ENCODE measurements at regions not wholly inside any gene's neighbourhood (a gene's known extent, or its start where the extent isn't known, plus 50 kb on each side); places are given as distances from the start of the nearest gene placed in this dataset.

DNA sequence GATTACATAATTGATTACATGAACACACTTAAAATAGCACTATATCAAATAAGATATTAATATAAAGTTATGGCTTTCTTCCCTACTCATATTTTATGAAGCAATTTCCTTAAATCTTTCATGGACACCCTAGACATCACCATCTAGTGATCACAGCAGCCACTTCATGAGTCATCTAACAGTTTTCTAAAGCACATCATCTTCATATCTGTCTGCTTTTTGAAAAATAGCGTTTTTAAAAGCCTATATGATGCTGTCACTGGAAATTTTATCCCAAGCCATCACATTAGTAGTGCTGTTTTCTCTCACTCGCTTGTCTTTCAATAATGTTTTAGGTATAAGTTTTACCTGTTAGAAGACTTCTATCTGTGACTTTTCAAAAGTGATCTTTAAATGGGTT is 326.1 kb downstream of the SLITRK6 start:
- ATAC-seq (ENCODE audit: low read depth), result no peak
- POLR2A ChIA-PET, result no interaction called here

DNA sequence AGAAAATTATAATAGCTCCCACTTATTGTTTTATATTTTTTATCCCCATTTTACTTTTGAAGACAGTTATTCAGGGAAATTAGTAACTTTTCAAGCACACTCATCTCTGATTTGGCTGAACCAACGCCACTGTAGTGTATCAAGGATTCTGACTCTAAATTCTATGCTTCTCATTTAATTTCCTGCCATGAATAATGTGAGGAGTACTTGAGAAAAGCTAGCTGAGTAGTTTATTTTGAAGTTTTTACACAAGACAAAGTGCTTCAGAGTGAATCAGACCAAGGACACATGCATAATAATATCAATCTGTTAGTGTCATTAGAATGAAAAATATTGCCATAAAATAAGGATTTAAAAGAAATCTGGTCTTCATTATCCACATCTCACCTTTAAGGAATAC is 329.9 kb downstream of the SLITRK6 start:
- POLR2A ChIA-PET, result no interaction called here
- CTCF ChIA-PET, result no interaction called here
- Mint-ChIP-seq H3K27ac (no peak overlapping the region), H3K36me3 (ENCODE audit: low read depth) (no peaks in the 10 kb centered on the region), H3K9me3 (peaks cover 6% of the 10 kb centered on the region), H3K4me1 (no peaks in the 10 kb centered on the region), H3K27me3 (no peaks in the 10 kb centered on the region), H3K4me3 (no peak overlapping the region)
- DNase-seq (no peak), ATAC-seq (ENCODE audit: low read depth) (no peak)
- intact Hi-C loops (cut with micrococcal nuclease), result no loop called here
- TF ChIP-seq, protein P1, sequence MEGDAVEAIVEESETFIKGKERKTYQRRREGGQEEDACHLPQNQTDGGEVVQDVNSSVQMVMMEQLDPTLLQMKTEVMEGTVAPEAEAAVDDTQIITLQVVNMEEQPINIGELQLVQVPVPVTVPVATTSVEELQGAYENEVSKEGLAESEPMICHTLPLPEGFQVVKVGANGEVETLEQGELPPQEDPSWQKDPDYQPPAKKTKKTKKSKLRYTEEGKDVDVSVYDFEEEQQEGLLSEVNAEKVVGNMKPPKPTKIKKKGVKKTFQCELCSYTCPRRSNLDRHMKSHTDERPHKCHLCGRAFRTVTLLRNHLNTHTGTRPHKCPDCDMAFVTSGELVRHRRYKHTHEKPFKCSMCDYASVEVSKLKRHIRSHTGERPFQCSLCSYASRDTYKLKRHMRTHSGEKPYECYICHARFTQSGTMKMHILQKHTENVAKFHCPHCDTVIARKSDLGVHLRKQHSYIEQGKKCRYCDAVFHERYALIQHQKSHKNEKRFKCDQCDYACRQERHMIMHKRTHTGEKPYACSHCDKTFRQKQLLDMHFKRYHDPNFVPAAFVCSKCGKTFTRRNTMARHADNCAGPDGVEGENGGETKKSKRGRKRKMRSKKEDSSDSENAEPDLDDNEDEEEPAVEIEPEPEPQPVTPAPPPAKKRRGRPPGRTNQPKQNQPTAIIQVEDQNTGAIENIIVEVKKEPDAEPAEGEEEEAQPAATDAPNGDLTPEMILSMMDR (IDR thresholded peaks at IDR 0.05), result no peak

More for the DNA sequence above, 326.1 kb downstream of the SLITRK6 start:
- Mint-ChIP-seq H3K27ac (no peak overlapping the region), H3K9me3 (peaks cover 10% of the 10 kb centered on the region), H3K36me3 (ENCODE audit: low read depth) (no peaks in the 10 kb centered on the region), H3K27me3 (no peaks in the 10 kb centered on the region), H3K4me3 (no peak overlapping the region), H3K4me1 (no peaks in the 10 kb centered on the region)
- DNase-seq, result no peak
- TF ChIP-seq, protein P1 (IDR thresholded peaks at IDR 0.05), result no peak
- CTCF ChIA-PET, result no interaction called here
- intact Hi-C loops (cut with micrococcal nuclease), result no loop called here

DNA sequence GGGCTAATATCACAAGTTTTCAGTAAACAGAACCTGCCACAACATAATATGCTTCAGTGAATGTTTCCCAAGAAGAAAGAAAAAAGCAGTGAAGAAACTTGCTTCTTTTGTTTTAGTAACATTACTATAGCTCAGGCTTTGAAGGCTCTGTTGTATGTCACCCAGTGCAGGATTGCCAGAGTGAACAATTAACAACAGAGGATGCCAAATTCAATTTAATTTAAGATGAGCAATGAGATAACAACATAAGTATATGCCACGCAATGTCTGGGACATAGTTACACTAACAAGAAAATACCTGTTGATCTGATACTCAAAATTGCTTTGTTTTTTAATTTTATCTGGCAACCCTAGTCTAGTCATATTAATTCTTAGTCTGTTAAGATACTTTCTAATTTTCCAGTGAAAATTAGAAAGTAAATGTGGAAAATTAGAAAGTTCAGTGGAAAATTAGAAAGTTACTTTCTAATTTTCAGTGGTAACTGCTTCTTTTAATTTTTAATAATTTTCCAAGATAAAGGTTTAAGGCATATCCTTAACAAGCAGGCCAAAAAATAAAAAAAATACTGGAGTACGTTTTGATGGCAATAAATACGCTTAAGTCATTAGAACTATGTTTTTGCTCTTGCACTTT is 336.3 kb downstream of the SLITRK6 start:
- peaks cover 3% of the 10 kb centered on the region for H3K9me3 Mint-ChIP-seq
- no peaks in the 10 kb centered on the region for H3K36me3 Mint-ChIP-seq (ENCODE audit: low read depth)
- no peaks in the 10 kb centered on the region for H3K27me3 Mint-ChIP-seq
- no peak overlapping the region for H3K27ac Mint-ChIP-seq
- ChIA-PET POLR2A (no interaction called here), CTCF (no interaction called here)
- ATAC-seq (ENCODE audit: low read depth) (no peak), DNase-seq (no peak)
- H3K4me1 Mint-ChIP-seq, result no peaks in the 10 kb centered on the region
- intact Hi-C loops (cut with micrococcal nuclease), result no loop called here
- TF ChIP-seq, protein P1 (IDR thresholded peaks at IDR 0.05), result no peak
- no peak overlapping the region for H3K4me3 Mint-ChIP-seq

DNA sequence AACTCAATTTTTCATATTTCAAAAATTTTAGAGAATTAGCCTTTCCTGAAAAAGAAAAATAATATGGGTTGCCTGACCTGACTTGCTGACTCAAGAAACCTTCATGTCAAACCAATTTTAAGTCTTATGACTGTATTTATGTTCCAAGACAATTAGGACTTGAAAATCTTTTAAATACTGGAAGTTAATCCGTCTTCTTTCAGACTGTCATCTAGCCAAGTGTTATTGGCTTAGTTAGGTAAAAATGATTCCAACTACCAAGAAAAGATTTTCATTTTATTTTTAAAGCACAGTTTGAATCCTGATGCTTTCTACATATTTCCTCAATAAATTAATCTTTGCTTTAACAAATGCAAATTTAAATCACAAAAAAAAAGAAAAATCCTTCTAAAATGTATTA is 337.6 kb downstream of the SLITRK6 start:
- intact Hi-C loops (cut with micrococcal nuclease), result no loop called here
- TF ChIP-seq, protein P1 (IDR thresholded peaks at IDR 0.05), result no peak
- DNase-seq (no peak), ATAC-seq (ENCODE audit: low read depth) (no peak)
- Mint-ChIP-seq H3K27me3 (no peaks in the 10 kb centered on the region), H3K4me1 (no peaks in the 10 kb centered on the region), H3K4me3 (no peak overlapping the region), H3K9me3 (peaks cover 8% of the 10 kb centered on the region), H3K27ac (no peak overlapping the region), H3K36me3 (ENCODE audit: low read depth) (no peaks in the 10 kb centered on the region)
- CTCF ChIA-PET, result no interaction called here
- POLR2A ChIA-PET, result no interaction called here

DNA sequence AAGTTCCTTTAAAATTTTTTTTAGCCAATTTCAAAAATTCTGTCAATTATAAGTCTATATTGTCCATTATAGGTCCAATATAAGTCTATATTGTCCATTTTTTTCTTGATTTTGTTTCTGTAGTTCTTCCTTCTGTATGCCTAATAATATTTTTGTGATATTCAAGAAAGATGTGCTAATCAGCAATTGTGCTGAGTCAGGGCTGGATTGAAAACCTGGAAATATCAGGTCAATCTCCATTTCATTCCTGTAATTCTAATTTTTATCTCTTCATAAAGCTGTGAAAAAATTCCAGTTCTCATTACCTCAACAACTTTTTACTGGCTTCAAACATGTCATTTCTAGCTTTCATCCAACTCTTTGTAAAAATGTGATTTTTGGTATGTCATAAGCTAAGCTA is 353.7 kb downstream of the SLITRK6 start:
- intact Hi-C loops (cut with micrococcal nuclease), result no loop called here
- TF ChIP-seq, protein P1 (IDR thresholded peaks at IDR 0.05), result no peak
- ATAC-seq (ENCODE audit: low read depth), result no peak
- H3K27me3 Mint-ChIP-seq, result no peaks in the 10 kb centered on the region
- no peak overlapping the region for H3K4me3 Mint-ChIP-seq
- CTCF ChIA-PET, result no interaction called here
- H3K9me3 Mint-ChIP-seq, result peaks cover 4% of the 10 kb centered on the region
- H3K4me1 Mint-ChIP-seq, result no peaks in the 10 kb centered on the region
- no peaks in the 10 kb centered on the region for H3K36me3 Mint-ChIP-seq (ENCODE audit: low read depth)
- H3K27ac Mint-ChIP-seq, result no peak overlapping the region
- DNase-seq, result no peak
- POLR2A ChIA-PET, result no interaction called here

Measured in activated B cell treated with CpG ODN at 0.5 μM for 24 hours (primary cell).